H9 (cell line): ENCODE measurements at regions not wholly inside any gene's neighbourhood (a gene's known extent, or its start where the extent isn't known, plus 50 kb on each side); places are given as distances from the start of the nearest gene placed in this dataset.

ENCODE experiments used
- DNase-seq: peaks from one replicate; pipeline ENCODE4 v3.0.0-alpha.2; 2017
- H2AFZ ChIP-seq: one replicate; pipeline ENCODE4 v1.6.1; 2013; ENCODE audit warnings: mild to moderate bottlenecking, low read length, control low read depth, moderate library complexity
- H2AK5ac ChIP-seq: 2 replicates; pipeline ENCODE4 v1.6.1; 2013; ENCODE audit warnings: low read length, control low read depth, mixed read lengths; ENCODE audit not compliant: insufficient read length
- H2BK120ac ChIP-seq: one replicate; pipeline ENCODE4 v1.6.1; 2013; ENCODE audit warnings: low read depth, mild to moderate bottlenecking, low read length, control low read depth, inconsistent platforms; ENCODE audit not compliant: poor library complexity, severe bottlenecking
- H2BK12ac ChIP-seq: 2 replicates; pipeline ENCODE4 v1.6.1; 2013; ENCODE audit warnings: low read length, control low read depth, mixed read lengths, low read depth; ENCODE audit not compliant: insufficient read length
- H2BK15ac ChIP-seq: 2 replicates; pipeline ENCODE4 v1.6.1; 2013; ENCODE audit warnings: low read depth, low read length, control low read depth
- H2BK20ac ChIP-seq: one replicate; pipeline ENCODE4 v1.6.1; 2013; ENCODE audit warnings: low read depth, mild to moderate bottlenecking, low read length, control low read depth, inconsistent platforms; ENCODE audit not compliant: poor library complexity, severe bottlenecking
- H2BK5ac ChIP-seq: 2 replicates; pipeline ENCODE4 v1.6.1; 2013; ENCODE audit warnings: low read length, control low read depth, mixed read lengths; ENCODE audit not compliant: insufficient read length
- H3K14ac ChIP-seq: 2 replicates; pipeline ENCODE4 v1.6.1; 2013; ENCODE audit warnings: low read length, control low read depth; ENCODE audit not compliant: insufficient read depth
- H3K18ac ChIP-seq: 2 replicates; pipeline ENCODE4 v1.6.1; 2013; ENCODE audit warnings: low read depth, mild to moderate bottlenecking, mixed read lengths, low read length, control low read depth; ENCODE audit not compliant: insufficient read length
- H3K23ac ChIP-seq: 2 replicates; pipeline ENCODE4 v1.6.1; 2013; ENCODE audit warnings: low read length, control low read depth, mixed read lengths, low read depth; ENCODE audit not compliant: insufficient read length
- H3K23me2 ChIP-seq: 2 replicates; pipeline ENCODE4 v1.6.1; 2013; ENCODE audit warnings: low read depth, mild to moderate bottlenecking, mixed read lengths, low read length, control low read depth; ENCODE audit not compliant: insufficient read length, poor library complexity, severe bottlenecking
- H3K27ac ChIP-seq: 2 replicates; pipeline ENCODE4 v1.5.1; 2013; ENCODE audit warnings: low read length, control low read depth, mixed read lengths, low read depth; ENCODE audit not compliant: insufficient read length
- H3K27me3 ChIP-seq: 2 replicates; pipeline ENCODE4 v1.6.1; 2013; ENCODE audit warnings: low read length, control low read depth, inconsistent platforms; ENCODE audit not compliant: insufficient read depth
- H3K4ac ChIP-seq: 2 replicates; pipeline ENCODE4 v1.6.1; 2013; ENCODE audit warnings: low read depth, mild to moderate bottlenecking, control low read depth, inconsistent platforms, low read length, moderate library complexity
- H3K4me1 ChIP-seq: 2 replicates; pipeline ENCODE4 v1.6.1; 2013; ENCODE audit warnings: low read length, control low read depth, inconsistent platforms; ENCODE audit not compliant: insufficient read depth
- H3K4me2 ChIP-seq: 2 replicates; pipeline ENCODE4 v1.6.1; 2013; ENCODE audit warnings: low read length, control low read depth, mixed read lengths; ENCODE audit not compliant: insufficient read length, insufficient read depth
- H3K56ac ChIP-seq: 2 replicates; pipeline ENCODE4 v1.6.1; 2013; ENCODE audit warnings: low read depth, mild to moderate bottlenecking, mixed read lengths, low read length, control low read depth; ENCODE audit not compliant: insufficient read length
- H3K79me1 ChIP-seq: 2 replicates; pipeline ENCODE4 v1.6.1; 2013; ENCODE audit warnings: low read depth, mild to moderate bottlenecking, moderate library complexity, low read length, control low read depth, inconsistent platforms; ENCODE audit not compliant: insufficient read depth, poor library complexity, severe bottlenecking
- H3K79me2 ChIP-seq: 2 replicates; pipeline ENCODE4 v1.6.1; 2013; ENCODE audit warnings: low read length, control low read depth, inconsistent platforms; ENCODE audit not compliant: insufficient read depth
- H3K9ac ChIP-seq: 2 replicates; pipeline ENCODE4 v1.6.1; 2013; ENCODE audit warnings: low read length, control low read depth, mixed read lengths; ENCODE audit not compliant: insufficient read length; ENCODE audit errors: extremely low read depth
- H3K9me3 ChIP-seq: one replicate; pipeline ENCODE4 v1.6.1; 2013; ENCODE audit warnings: low read depth, low read length, inconsistent platforms; ENCODE audit not compliant: control insufficient read depth
- H3T11ph ChIP-seq: one replicate; pipeline ENCODE4 v1.6.1; 2013; ENCODE audit warnings: mild to moderate bottlenecking, low read length, control low read depth, inconsistent platforms
- H4K20me1 ChIP-seq: one replicate; pipeline ENCODE4 v1.6.1; 2013; ENCODE audit not compliant: control insufficient read depth, insufficient read length, insufficient read depth
- H4K5ac ChIP-seq: 2 replicates; pipeline ENCODE4 v1.6.1; 2013; ENCODE audit warnings: low read depth, mild to moderate bottlenecking, mixed read lengths, low read length, control low read depth; ENCODE audit not compliant: insufficient read length
- H4K8ac ChIP-seq: replicated peaks from 2 replicates; pipeline ENCODE4 v1.6.1; 2013; ENCODE audit warnings: low read length, control low read depth, mixed read lengths, low read depth; ENCODE audit not compliant: insufficient read length
- H4K91ac ChIP-seq: 2 replicates; pipeline ENCODE4 v1.6.1; 2013; ENCODE audit warnings: low read depth, mild to moderate bottlenecking, moderate library complexity, mixed read lengths, low read length, control low read depth; ENCODE audit not compliant: insufficient read length
- H3K27ac Mint-ChIP-seq, 3 experiments: 2 replicates in 2 of 3; 3 replicates in 1 of 3; pipeline ENCODE4 v1.8.0; 2020 to 2021; ENCODE audit warnings: mixed read lengths in 3 of 3, mild to moderate bottlenecking in 1 of 3, moderate library complexity in 1 of 3
- H3K27me3 Mint-ChIP-seq: 2 replicates; pipeline ENCODE4 v1.8.0; 2021; ENCODE audit warnings: low read depth, mild to moderate bottlenecking, moderate library complexity, mixed read lengths
- H3K36me3 Mint-ChIP-seq, 3 experiments: 2 replicates in 2 of 3; 3 replicates in 1 of 3; pipeline ENCODE4 v1.8.0; 2020 to 2021; ENCODE audit warnings: low read depth in 3 of 3, mixed read lengths in 3 of 3; ENCODE audit not compliant: insufficient read depth in 1 of 3
- H3K4me1 Mint-ChIP-seq, 2 experiments: 2 replicates each; pipeline ENCODE4 v1.8.0; 2020; ENCODE audit warnings: mixed read lengths in 2 of 2
- H3K4me3 Mint-ChIP-seq, 2 experiments: 2 replicates in 1 of 2; 3 replicates in 1 of 2; pipeline ENCODE4 v1.8.0; 2020 to 2021; ENCODE audit warnings: mild to moderate bottlenecking in 2 of 2, mixed read lengths in 2 of 2, moderate library complexity in 1 of 2
- H3K9me3 Mint-ChIP-seq, 2 experiments: 2 replicates in 1 of 2; 3 replicates in 1 of 2; pipeline ENCODE4 v1.8.0; 2020; ENCODE audit warnings: mild to moderate bottlenecking in 2 of 2, mixed read lengths in 2 of 2, moderate library complexity in 1 of 2
- WGBS: extraction: QIAGEN DNeasy Blood & Tissue Kit; methylation state at CpG from one replicate; pipeline ENCODE4 v1.1.7; 2013; ENCODE audit warnings: missing lambda C conversion rate, low lambda C conversion rate, mixed read lengths; ENCODE audit not compliant: insufficient read length; ENCODE audit errors: extremely low coverage; 5-methylcytosine and 5-hydroxymethylcytosine counted together
- TF ChIP-seq, protein P1 (sequence below): fragments of 200-600 bp; sonication (generic); conservative IDR thresholded peaks from 3 replicates; pipeline ENCODE4 v1.8.0; 2021; ENCODE audit warnings: antibody characterized with exemption, mild to moderate bottlenecking

DNA sequence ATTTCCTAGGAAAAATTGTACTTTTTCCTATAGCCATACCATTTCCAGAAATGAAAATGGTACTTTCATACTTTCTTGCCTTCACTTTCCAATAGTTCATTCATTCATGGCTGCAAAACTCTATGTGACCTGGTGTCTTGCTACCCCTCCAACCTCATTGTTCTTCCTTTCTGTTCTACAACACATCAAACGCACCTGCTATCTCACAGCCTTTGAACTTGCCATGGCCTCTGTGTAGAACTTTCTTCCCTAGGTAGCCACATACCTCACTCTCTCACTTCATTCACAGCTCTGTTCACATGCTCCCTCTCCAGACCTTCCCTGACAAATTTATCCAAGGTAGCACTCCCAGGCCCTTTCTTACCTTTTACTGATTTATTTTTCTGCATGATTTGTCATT is 149.2 kb downstream of the DUSP6 start:
- WGBS, result no CpG with 5 or more reads among the region's 1 CpG
- DNase-seq, result no peak
- Histone ChIP-seq H3K18ac (no peak overlapping the region), H2BK15ac (no peak overlapping the region), H3K23me2 (no peaks in the 10 kb centered on the region), H3K56ac (no peak overlapping the region), H4K8ac (no peak overlapping the region), H2BK5ac (no peak overlapping the region), H3K23ac (no peak overlapping the region), H4K91ac (no peak overlapping the region), H2BK120ac (no peak overlapping the region), H3K14ac (no peak overlapping the region), H3K79me2 (no peaks in the 10 kb centered on the region), H2AFZ (no peak overlapping the region), H4K20me1 (no peaks in the 10 kb centered on the region), H2BK12ac (no peak overlapping the region), H3K9me3 (no peaks in the 10 kb centered on the region), H4K5ac (no peak overlapping the region), H3K4ac (no peak overlapping the region), H3K4me2 (no peak overlapping the region), H2BK20ac (no peak overlapping the region), H3T11ph (no peak overlapping the region), H3K79me1 (no peaks in the 10 kb centered on the region), H3K27ac (no peak overlapping the region), H3K9ac (no peak overlapping the region), H3K4me1 (no peaks in the 10 kb centered on the region), H3K27me3 (no peaks in the 10 kb centered on the region), H2AK5ac (no peak overlapping the region)
- no peak overlapping the region for H3K4me3 Mint-ChIP-seq
- no peak overlapping the region for H3K27ac Mint-ChIP-seq
- no peaks in the 10 kb centered on the region for H3K4me1 Mint-ChIP-seq
- H3K36me3 Mint-ChIP-seq, result no peaks in the 10 kb centered on the region
- H3K9me3 Mint-ChIP-seq, result no peaks in the 10 kb centered on the region
- no peaks in the 10 kb centered on the region for H3K27me3 Mint-ChIP-seq
- TF ChIP-seq, protein P1, sequence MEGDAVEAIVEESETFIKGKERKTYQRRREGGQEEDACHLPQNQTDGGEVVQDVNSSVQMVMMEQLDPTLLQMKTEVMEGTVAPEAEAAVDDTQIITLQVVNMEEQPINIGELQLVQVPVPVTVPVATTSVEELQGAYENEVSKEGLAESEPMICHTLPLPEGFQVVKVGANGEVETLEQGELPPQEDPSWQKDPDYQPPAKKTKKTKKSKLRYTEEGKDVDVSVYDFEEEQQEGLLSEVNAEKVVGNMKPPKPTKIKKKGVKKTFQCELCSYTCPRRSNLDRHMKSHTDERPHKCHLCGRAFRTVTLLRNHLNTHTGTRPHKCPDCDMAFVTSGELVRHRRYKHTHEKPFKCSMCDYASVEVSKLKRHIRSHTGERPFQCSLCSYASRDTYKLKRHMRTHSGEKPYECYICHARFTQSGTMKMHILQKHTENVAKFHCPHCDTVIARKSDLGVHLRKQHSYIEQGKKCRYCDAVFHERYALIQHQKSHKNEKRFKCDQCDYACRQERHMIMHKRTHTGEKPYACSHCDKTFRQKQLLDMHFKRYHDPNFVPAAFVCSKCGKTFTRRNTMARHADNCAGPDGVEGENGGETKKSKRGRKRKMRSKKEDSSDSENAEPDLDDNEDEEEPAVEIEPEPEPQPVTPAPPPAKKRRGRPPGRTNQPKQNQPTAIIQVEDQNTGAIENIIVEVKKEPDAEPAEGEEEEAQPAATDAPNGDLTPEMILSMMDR, result no peak
